ENCODE measurements at regions not wholly inside any gene's neighbourhood (a gene's known extent, or its start where the extent isn't known, plus 50 kb on each side); places are given as distances from the start of the nearest gene placed in this dataset.
"Not testable (repeated sequence)": the region's sequence is repeated elsewhere in the genome, so short reads cannot be mapped to it uniquely, and the experiment has no call there.

DNA sequence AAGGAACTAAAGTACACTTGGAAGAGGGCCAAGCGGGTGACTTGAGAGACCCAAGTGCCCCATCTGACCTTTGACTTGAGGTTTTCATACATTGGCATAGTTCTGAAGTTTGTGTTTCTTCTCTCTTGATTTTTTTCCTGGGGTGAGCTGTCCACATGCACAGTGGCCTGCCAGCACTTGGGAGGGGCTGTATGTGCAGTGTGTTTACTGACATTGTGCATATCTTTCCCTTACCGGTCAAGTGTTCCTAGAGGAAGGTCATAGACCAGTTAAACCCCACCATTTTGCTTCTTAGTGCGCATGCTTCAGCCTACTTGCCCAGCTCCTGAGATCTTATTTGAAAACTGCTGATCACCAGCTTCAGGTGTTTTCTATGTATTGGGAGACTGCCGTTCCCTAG lies 435.2 kb upstream of the KAZN start:
- no peak overlapping the region for H3K4me3 Mint-ChIP-seq (ENCODE audit: unreplicated experiment)
- H3K4me1 Mint-ChIP-seq (ENCODE audit: low read depth): no peaks in the 10 kb centered on the region
- DNase-seq (ENCODE audit: low spot score): no peak
- TF ChIP-seq, protein P1, sequence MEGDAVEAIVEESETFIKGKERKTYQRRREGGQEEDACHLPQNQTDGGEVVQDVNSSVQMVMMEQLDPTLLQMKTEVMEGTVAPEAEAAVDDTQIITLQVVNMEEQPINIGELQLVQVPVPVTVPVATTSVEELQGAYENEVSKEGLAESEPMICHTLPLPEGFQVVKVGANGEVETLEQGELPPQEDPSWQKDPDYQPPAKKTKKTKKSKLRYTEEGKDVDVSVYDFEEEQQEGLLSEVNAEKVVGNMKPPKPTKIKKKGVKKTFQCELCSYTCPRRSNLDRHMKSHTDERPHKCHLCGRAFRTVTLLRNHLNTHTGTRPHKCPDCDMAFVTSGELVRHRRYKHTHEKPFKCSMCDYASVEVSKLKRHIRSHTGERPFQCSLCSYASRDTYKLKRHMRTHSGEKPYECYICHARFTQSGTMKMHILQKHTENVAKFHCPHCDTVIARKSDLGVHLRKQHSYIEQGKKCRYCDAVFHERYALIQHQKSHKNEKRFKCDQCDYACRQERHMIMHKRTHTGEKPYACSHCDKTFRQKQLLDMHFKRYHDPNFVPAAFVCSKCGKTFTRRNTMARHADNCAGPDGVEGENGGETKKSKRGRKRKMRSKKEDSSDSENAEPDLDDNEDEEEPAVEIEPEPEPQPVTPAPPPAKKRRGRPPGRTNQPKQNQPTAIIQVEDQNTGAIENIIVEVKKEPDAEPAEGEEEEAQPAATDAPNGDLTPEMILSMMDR (IDR thresholded peaks at IDR 0.05): no peak
- no peaks in the 10 kb centered on the region for H3K36me3 Mint-ChIP-seq (ENCODE audit: low read depth)
- no peak overlapping the region for H3K27ac Mint-ChIP-seq (ENCODE audit: unreplicated experiment)
- H3K27me3 Mint-ChIP-seq (ENCODE audit: low read depth): no peaks in the 10 kb centered on the region
- H3K9me3 Mint-ChIP-seq (ENCODE audit: low read depth): peaks cover 42% of the 10 kb centered on the region

DNA sequence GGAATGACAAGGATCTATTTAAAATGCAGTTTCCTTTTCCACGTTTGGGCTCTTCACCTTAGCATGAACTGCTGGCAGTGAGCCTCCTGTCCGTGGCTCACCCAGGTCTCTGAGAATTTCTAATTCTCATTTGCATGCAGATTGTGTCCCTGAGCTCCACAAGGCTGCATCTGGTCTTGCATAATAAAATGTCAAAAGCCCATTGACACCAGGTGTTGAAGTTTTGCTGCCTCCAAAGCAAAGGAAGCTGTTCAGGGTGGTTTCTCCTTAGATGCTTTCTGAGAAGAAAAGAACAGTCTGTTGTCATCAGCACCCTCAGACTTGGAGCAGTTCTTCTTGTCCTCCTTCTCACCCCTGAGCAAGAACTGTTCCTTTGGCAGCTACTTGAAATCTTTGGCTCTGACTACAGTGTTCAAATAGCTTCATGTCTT lies 433.1 kb upstream of the KAZN start:
- no peak for DNase-seq (ENCODE audit: low spot score)
- H3K27me3 Mint-ChIP-seq (ENCODE audit: low read depth): no peaks in the 10 kb centered on the region
- no peak overlapping the region for H3K27ac Mint-ChIP-seq (ENCODE audit: unreplicated experiment)
- H3K4me1 Mint-ChIP-seq (ENCODE audit: low read depth): no peaks in the 10 kb centered on the region
- no peaks in the 10 kb centered on the region for H3K36me3 Mint-ChIP-seq (ENCODE audit: low read depth)
- TF ChIP-seq, protein P1 (IDR thresholded peaks at IDR 0.05): no peak
- no peak overlapping the region for H3K4me3 Mint-ChIP-seq (ENCODE audit: unreplicated experiment)
- peaks cover 43% of the 10 kb centered on the region for H3K9me3 Mint-ChIP-seq (ENCODE audit: low read depth)

DNA sequence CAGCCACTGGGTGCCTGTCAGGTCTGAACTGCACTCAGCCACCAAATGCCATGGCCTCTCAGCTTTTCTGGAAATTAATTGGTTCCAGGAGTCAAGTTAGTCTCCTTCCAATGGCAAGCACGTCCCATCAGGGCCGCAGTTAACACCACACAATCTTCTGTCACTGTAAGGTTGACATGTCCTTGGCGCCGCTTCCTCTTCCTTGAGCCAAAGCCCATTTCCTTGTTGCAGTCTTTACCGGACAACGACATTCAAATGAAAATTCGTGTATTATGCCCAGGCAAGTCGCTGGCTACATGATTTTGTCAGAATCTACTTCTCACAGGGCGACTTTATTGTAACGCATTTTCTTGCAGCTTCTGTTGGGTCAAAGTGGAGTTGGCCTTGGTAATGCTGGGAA lies 430.6 kb upstream of the KAZN start:
- TF ChIP-seq, protein P1 (IDR thresholded peaks at IDR 0.05): no peak
- no peaks in the 10 kb centered on the region for H3K4me1 Mint-ChIP-seq (ENCODE audit: low read depth)
- no peak overlapping the region for H3K4me3 Mint-ChIP-seq (ENCODE audit: unreplicated experiment)
- H3K36me3 Mint-ChIP-seq (ENCODE audit: low read depth): no peaks in the 10 kb centered on the region
- no peaks in the 10 kb centered on the region for H3K27me3 Mint-ChIP-seq (ENCODE audit: low read depth)
- no peak overlapping the region for H3K27ac Mint-ChIP-seq (ENCODE audit: unreplicated experiment)
- no peak for DNase-seq (ENCODE audit: low spot score)
- H3K9me3 Mint-ChIP-seq (ENCODE audit: low read depth): peaks cover 39% of the 10 kb centered on the region

DNA sequence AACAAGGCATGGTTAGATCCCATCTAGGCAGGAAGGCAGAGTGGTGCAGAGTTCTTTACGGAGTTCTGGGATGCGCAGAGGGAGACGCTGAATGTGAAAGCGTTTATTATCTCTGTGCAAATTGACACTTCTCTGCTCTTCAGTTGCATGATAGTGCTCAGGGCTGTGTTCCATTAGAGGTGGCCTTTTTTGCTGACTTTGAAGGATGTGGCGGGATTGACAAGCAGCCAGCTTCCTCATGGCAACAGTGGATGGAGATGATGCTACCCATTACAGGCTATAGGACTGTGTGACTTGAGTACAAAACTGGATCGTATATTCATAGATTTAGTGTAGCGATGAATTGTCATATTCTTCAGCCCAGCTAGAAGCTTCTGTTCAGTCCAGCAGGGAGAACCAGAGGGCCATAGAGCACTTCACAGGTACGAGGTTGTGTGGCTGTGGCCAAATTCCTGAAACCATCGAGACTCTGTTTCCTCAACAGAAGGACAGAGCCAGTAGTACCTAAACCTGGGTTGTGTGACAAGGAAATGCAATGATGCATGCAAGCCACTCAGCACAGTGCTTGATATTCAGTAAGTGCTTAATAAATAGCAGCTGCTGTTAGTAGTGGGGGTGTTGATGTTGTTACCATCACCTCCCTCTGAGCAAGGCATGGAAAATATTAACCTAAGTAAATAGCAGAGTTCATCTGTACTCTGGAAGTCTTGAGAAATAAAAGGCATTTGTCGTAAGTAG lies 430.0 kb upstream of the KAZN start:
- no peak overlapping the region for H3K27ac Mint-ChIP-seq (ENCODE audit: unreplicated experiment)
- no peak overlapping the region for H3K4me3 Mint-ChIP-seq (ENCODE audit: unreplicated experiment)

DNA sequence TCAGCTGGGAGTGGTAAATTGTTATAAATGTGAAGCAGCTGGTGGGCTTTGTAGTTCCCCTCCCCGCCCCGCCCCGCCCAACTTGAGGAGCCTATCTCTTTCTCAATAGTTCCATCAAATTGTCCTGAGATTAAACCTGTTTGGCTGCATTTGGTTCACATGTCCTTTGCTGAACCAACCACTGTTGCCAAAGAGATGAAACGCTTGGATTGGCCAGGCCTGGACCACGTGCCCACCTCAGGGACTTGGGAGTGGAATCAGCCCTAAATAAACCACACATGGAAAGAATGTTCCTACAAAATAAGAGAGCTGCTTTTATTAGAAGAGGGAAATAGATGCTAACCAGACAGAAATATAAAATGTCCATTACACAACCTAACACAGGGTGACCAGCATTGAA lies 424.9 kb upstream of the KAZN start:
- Mint-ChIP-seq H3K9me3 (ENCODE audit: low read depth) (peaks cover 35% of the 10 kb centered on the region), H3K27me3 (ENCODE audit: low read depth) (no peaks in the 10 kb centered on the region), H3K4me1 (ENCODE audit: low read depth) (no peaks in the 10 kb centered on the region), H3K36me3 (ENCODE audit: low read depth) (no peaks in the 10 kb centered on the region), H3K4me3 (ENCODE audit: unreplicated experiment) (no peak overlapping the region), H3K27ac (ENCODE audit: unreplicated experiment) (no peak overlapping the region)
- TF ChIP-seq, protein P1 (IDR thresholded peaks at IDR 0.05): no peak
- DNase-seq (ENCODE audit: low spot score): no peak

More for the DNA sequence above, 430.0 kb upstream of the KAZN start:
- H3K27me3 Mint-ChIP-seq (ENCODE audit: low read depth): no peaks in the 10 kb centered on the region
- no peaks in the 10 kb centered on the region for H3K36me3 Mint-ChIP-seq (ENCODE audit: low read depth)
- no peaks in the 10 kb centered on the region for H3K4me1 Mint-ChIP-seq (ENCODE audit: low read depth)
- TF ChIP-seq, protein P1 (IDR thresholded peaks at IDR 0.05): no peak
- H3K9me3 Mint-ChIP-seq (ENCODE audit: low read depth): peaks cover 38% of the 10 kb centered on the region
- DNase-seq (ENCODE audit: low spot score): no peak

DNA sequence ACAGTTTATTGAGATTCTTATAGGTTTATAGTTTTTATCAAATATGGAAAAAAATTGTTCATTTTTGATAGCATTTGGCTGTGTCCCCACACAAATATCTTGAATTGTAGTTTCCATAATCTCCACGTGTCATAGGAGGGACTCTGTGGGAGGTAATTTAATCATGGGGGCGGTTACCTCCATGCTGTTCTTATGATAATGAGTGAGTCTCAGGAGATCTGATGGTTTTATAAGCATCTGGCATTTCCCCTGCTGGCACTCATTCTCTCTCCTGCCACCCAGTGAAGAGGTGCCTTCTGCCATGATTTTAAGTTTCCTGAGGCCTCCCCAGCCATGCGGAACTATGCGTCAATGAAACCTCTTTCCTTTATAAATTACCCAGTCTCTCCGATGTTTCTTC lies 420.6 kb upstream of the KAZN start:
- not testable (repeated sequence) for DNase-seq (ENCODE audit: low spot score); H3K36me3 Mint-ChIP-seq (ENCODE audit: low read depth); H3K4me1 Mint-ChIP-seq (ENCODE audit: low read depth); H3K4me3 Mint-ChIP-seq (ENCODE audit: unreplicated experiment); H3K27ac Mint-ChIP-seq (ENCODE audit: unreplicated experiment); H3K27me3 Mint-ChIP-seq (ENCODE audit: low read depth)
- H3K9me3 Mint-ChIP-seq (ENCODE audit: low read depth): peaks cover 27% of the 10 kb centered on the region

All from chondrocyte (in vitro differentiated cells).